K562 (cell line): ENCODE measurements at regions not wholly inside any gene's neighbourhood (a gene's known extent, or its start where the extent isn't known, plus 50 kb on each side); places are given as distances from the start of the nearest gene placed in this dataset.

Experiments used
- ATAC-seq: fragments of 200-7000 bp; cut with Tn5 transposase; 3 replicates; pipeline ENCODE4 v1.9.1; 2020; ENCODE audit warnings: moderate library complexity
- BruUV-seq: library from RNA; stranded (reverse); fragments of 400-500 nt; replicated peaks from 2 replicates; lab custom pipeline; 2021; lab: Mats Ljungman, UMichigan
- CTCF ChIA-PET: fragments of 300-600 bp; formaldehyde crosslinking; extraction: SDS; loops from one replicate; lab custom pipeline; 2021; ENCODE audit warnings: low intra/inter-chr PET ratio; lab: Yijun Ruan, JAX
- POLR2A ChIA-PET: fragments of 300-600, 350-650 bp; sonication (Branson Sonifier 250); formaldehyde crosslinking; extraction: SDS; loops from one replicate; lab custom pipeline; 2021; ENCODE audit warnings: antibody characterized with exemption, inconsistent platforms; lab: Yijun Ruan, JAX
- DNase-seq, 4 experiments: peaks; one replicate each; pipeline versions ENCODE4 v3.0.0 to v3.0.0-alpha.2; 2011 to 2018; ENCODE audit warnings: low spot score in 3 of 4, mixed read lengths in 3 of 4; ENCODE audit errors: extremely low read depth in 1 of 4
- FAIRE-seq: peaks from 2 replicates; lab custom pipeline; 2011; peaks lifted over from hg19 to GRCh38; lab: Jason Lieb, UNC
- H2AFZ ChIP-seq: 2 replicates; pipeline ENCODE4 v1.6.0; 2011; ENCODE audit warnings: low read depth, low read length, control low read depth, inconsistent platforms
- H3K27ac ChIP-seq: fragments of 200-600 bp; 3 replicates; pipeline ENCODE4 v1.8.0; 2011; ENCODE audit warnings: low read depth, mild to moderate bottlenecking, control low read depth, inconsistent platforms, low read length, moderate library complexity, mixed read lengths; ENCODE audit errors: extremely low read depth
- H3K27me3 ChIP-seq, 2 experiments: fragments of 300-600 bp in 1 of 2; 2 replicates in 1 of 2; 3 replicates in 1 of 2; pipeline versions ENCODE4 v1.6.0 to v1.8.0; 2011; ENCODE audit warnings: inconsistent platforms in 2 of 2, low read length in 2 of 2, mild to moderate bottlenecking in 1 of 2, mixed read lengths in 1 of 2, moderate library complexity in 1 of 2; ENCODE audit not compliant: control insufficient read depth in 2 of 2, insufficient read depth in 2 of 2
- H3K36me3 ChIP-seq: fragments of 300-600 bp; 3 replicates; pipeline ENCODE4 v1.8.0; 2011; ENCODE audit warnings: mild to moderate bottlenecking, low read length, inconsistent platforms; ENCODE audit not compliant: control insufficient read depth, insufficient read depth
- H3K4me1 ChIP-seq, 2 experiments: fragments of 200-600 bp in 1 of 2; replicated peaks in 1 of 2; 2 replicates in 1 of 2; 3 replicates in 1 of 2; pipeline versions ENCODE4 v1.5.1 to v1.8.0; 2011; ENCODE audit warnings: inconsistent platforms in 2 of 2, low read length in 2 of 2, mild to moderate bottlenecking in 1 of 2, mixed read lengths in 1 of 2, moderate library complexity in 1 of 2; ENCODE audit not compliant: control insufficient read depth in 2 of 2, insufficient read depth in 2 of 2
- H3K4me2 ChIP-seq: 2 replicates; pipeline ENCODE4 v1.6.1; 2011; ENCODE audit warnings: low read length, control low read depth, inconsistent platforms, mixed read lengths; ENCODE audit not compliant: insufficient read depth
- H3K4me3 ChIP-seq: fragments of 200-600 bp; sonication (generic), shearing (Covaris generic); 2 replicates; pipeline ENCODE4 v1.5.1; 2016; ENCODE audit warnings: control low read depth, inconsistent platforms
- H3K79me2 ChIP-seq: fragments of 200-600 bp; 3 replicates; pipeline ENCODE4 v1.8.0; 2011; ENCODE audit warnings: low read length, inconsistent platforms; ENCODE audit not compliant: control insufficient read depth, insufficient read depth
- H3K9ac ChIP-seq, 2 experiments: 2 replicates each; pipeline versions ENCODE4 v1.6.0 to v1.6.1; 2011; ENCODE audit warnings: low read depth in 2 of 2, low read length in 2 of 2, control low read depth in 1 of 2, inconsistent platforms in 1 of 2, mild to moderate bottlenecking in 1 of 2, mixed read lengths in 1 of 2; ENCODE audit not compliant: insufficient read depth in 1 of 2
- H3K9me1 ChIP-seq: one replicate; pipeline ENCODE4 v1.6.0; 2011; ENCODE audit warnings: inconsistent platforms, mild to moderate bottlenecking, low read length, moderate library complexity; ENCODE audit not compliant: control insufficient read depth, insufficient read depth
- H3K9me3 ChIP-seq: replicated peaks from 2 replicates; pipeline ENCODE4 v1.5.1; 2011; ENCODE audit warnings: low read depth, low read length, inconsistent platforms; ENCODE audit not compliant: control insufficient read depth, insufficient read depth
- H4K20me1 ChIP-seq: replicated peaks from 2 replicates; pipeline ENCODE4 v1.6.1; 2011; ENCODE audit warnings: low read length, inconsistent platforms, mixed read lengths; ENCODE audit not compliant: control insufficient read depth, insufficient read depth
- HEY1 ChIP-seq: fragments of 250-450 bp; sonication (Bioruptor Pico); IDR thresholded peaks from 2 replicates; pipeline ENCODE4 v1.5.0; 2020; ENCODE audit warnings: mild to moderate bottlenecking, moderate library complexity, borderline replicate concordance
- MEIS2 ChIP-seq: fragments of 450-650 bp; IDR thresholded peaks from 2 replicates; pipeline ENCODE4 v1.6.1; 2014; ENCODE audit warnings: mild to moderate bottlenecking; ENCODE audit not compliant: partially characterized antibody
- PHB ChIP-seq: fragments of 250-450 bp; sonication (Bioruptor Pico); IDR thresholded peaks from 2 replicates; pipeline ENCODE4 v1.5.0; 2021
- POLR2H ChIP-seq: IDR thresholded peaks from 2 replicates; pipeline ENCODE4 v1.6.1; 2016; ENCODE audit warnings: missing genetic modification characterization, low read depth, mild to moderate bottlenecking, control low read depth, missing compliant biosample characterization, moderate library complexity
- PURB ChIP-seq: sonication (generic); formaldehyde crosslinking; IDR thresholded peaks from 2 replicates; pipeline ENCODE4 v1.9.0; 2021; ENCODE audit warnings: low read depth, mild to moderate bottlenecking, missing genetic modification reagents
- TBL1XR1 ChIP-seq, 2 experiments: IDR thresholded peaks; 2 replicates each; pipeline ENCODE4 v1.6.1; 2012; ENCODE audit warnings: improper control_type of control experiment in 2 of 2, low read length in 2 of 2, mild to moderate bottlenecking in 1 of 2
- TCFL5 ChIP-seq: fragments of 250-450 bp; sonication (Bioruptor Pico); conservative IDR thresholded peaks from 2 replicates; pipeline ENCODE4 v1.6.1; 2021; ENCODE audit warnings: mild to moderate bottlenecking, moderate library complexity, matching md5 sums
- ZNF76 ChIP-seq: fragments of 250-450 bp; sonication (Bioruptor Pico); IDR thresholded peaks from 2 replicates; pipeline ENCODE4 v1.4.0; 2020; ENCODE audit warnings: mild to moderate bottlenecking, moderate library complexity, borderline replicate concordance
- WGBS: fragments of 100-300 bp; shearing (Covaris generic); methylation state at CpG from one replicate; pipeline ENCODE4 v1.1.6; 2016; ENCODE audit warnings: low coverage, mixed read lengths; ENCODE audit not compliant: insufficient coverage; ENCODE audit errors: missing lambda C conversion rate; 5-methylcytosine and 5-hydroxymethylcytosine counted together
- in situ Hi-C: fragments of 300-500 bp; cut with MboI; formaldehyde crosslinking; loops from 4 replicates; pipeline ENCODE4 v1.15.0; 2018; ENCODE audit warnings: inconsistent platforms, mixed read lengths
- intact Hi-C: fragments of 100-400 bp; cut with micrococcal nuclease; formaldehyde crosslinking; loops from 2 replicates; pipeline ENCODE4 v1.14.2; 2022
- TF ChIP-seq, protein P1 (sequence below): fragments of 200-600 bp; sonication (generic); IDR thresholded peaks from one replicate; pipeline ENCODE4 v1.6.1; 2012; ENCODE audit warnings: mild to moderate bottlenecking, low read depth, low read length, inconsistent platforms
- TF ChIP-seq, protein P2 (sequence below): fragments of 250-450 bp; sonication (Bioruptor Pico); IDR thresholded peaks from 2 replicates; pipeline ENCODE4 v1.8.0; 2021; ENCODE audit warnings: moderate library complexity, mild to moderate bottlenecking, inconsistent platforms

GRCh38 chr15:55113736-55114135 lies 83.0 kb downstream of the RSL24D1 start:
- no peak for FAIRE-seq
- no TSS peak for BruUV-seq
- H3K36me3 ChIP-seq = no peaks in the 10 kb centered on the region
- no peak for ATAC-seq
- ChIA-PET CTCF (no interaction called here), POLR2A (interaction anchor here (1.1 kb wide), 1 partner anchor 9 kb away, joined by 3 read pairs; no protein-coding TSS in a partner anchor)
- intact Hi-C loops = no loop called here
- H3K9me3 ChIP-seq = no peaks in the 10 kb centered on the region
- DNase-seq = no peak
- H3K27me3 ChIP-seq = no peaks in the 10 kb centered on the region
- H3K27ac ChIP-seq = no peak overlapping the region
- no peak overlapping the region for H3K4me2 ChIP-seq
- WGBS = 2% methylated on average over 3 of the region's 3 CpGs
- in situ Hi-C loops = no loop called here
- H3K4me1 ChIP-seq = peaks cover 0 to 8% of the 10 kb centered on the region in 2 experiments; a peak in 2 of 5 replicates
- no peaks in the 10 kb centered on the region for H4K20me1 ChIP-seq
- H3K9ac ChIP-seq = no peak overlapping the region
- H3K4me3 ChIP-seq = no peak overlapping the region
- no peaks in the 10 kb centered on the region for H3K9me1 ChIP-seq
- no peak overlapping the region for H2AFZ ChIP-seq
- no peaks in the 10 kb centered on the region for H3K79me2 ChIP-seq
- no peak for TF ChIP-seq TBL1XR1 (IDR thresholded peaks at IDR 0.05; ENCODE audit: low read length in 2 of 2)
- TF ChIP-seq PURB (CRISPR knock-in tag) = no peak
- TF ChIP-seq HEY1 = no peak
- TF ChIP-seq, protein P1, sequence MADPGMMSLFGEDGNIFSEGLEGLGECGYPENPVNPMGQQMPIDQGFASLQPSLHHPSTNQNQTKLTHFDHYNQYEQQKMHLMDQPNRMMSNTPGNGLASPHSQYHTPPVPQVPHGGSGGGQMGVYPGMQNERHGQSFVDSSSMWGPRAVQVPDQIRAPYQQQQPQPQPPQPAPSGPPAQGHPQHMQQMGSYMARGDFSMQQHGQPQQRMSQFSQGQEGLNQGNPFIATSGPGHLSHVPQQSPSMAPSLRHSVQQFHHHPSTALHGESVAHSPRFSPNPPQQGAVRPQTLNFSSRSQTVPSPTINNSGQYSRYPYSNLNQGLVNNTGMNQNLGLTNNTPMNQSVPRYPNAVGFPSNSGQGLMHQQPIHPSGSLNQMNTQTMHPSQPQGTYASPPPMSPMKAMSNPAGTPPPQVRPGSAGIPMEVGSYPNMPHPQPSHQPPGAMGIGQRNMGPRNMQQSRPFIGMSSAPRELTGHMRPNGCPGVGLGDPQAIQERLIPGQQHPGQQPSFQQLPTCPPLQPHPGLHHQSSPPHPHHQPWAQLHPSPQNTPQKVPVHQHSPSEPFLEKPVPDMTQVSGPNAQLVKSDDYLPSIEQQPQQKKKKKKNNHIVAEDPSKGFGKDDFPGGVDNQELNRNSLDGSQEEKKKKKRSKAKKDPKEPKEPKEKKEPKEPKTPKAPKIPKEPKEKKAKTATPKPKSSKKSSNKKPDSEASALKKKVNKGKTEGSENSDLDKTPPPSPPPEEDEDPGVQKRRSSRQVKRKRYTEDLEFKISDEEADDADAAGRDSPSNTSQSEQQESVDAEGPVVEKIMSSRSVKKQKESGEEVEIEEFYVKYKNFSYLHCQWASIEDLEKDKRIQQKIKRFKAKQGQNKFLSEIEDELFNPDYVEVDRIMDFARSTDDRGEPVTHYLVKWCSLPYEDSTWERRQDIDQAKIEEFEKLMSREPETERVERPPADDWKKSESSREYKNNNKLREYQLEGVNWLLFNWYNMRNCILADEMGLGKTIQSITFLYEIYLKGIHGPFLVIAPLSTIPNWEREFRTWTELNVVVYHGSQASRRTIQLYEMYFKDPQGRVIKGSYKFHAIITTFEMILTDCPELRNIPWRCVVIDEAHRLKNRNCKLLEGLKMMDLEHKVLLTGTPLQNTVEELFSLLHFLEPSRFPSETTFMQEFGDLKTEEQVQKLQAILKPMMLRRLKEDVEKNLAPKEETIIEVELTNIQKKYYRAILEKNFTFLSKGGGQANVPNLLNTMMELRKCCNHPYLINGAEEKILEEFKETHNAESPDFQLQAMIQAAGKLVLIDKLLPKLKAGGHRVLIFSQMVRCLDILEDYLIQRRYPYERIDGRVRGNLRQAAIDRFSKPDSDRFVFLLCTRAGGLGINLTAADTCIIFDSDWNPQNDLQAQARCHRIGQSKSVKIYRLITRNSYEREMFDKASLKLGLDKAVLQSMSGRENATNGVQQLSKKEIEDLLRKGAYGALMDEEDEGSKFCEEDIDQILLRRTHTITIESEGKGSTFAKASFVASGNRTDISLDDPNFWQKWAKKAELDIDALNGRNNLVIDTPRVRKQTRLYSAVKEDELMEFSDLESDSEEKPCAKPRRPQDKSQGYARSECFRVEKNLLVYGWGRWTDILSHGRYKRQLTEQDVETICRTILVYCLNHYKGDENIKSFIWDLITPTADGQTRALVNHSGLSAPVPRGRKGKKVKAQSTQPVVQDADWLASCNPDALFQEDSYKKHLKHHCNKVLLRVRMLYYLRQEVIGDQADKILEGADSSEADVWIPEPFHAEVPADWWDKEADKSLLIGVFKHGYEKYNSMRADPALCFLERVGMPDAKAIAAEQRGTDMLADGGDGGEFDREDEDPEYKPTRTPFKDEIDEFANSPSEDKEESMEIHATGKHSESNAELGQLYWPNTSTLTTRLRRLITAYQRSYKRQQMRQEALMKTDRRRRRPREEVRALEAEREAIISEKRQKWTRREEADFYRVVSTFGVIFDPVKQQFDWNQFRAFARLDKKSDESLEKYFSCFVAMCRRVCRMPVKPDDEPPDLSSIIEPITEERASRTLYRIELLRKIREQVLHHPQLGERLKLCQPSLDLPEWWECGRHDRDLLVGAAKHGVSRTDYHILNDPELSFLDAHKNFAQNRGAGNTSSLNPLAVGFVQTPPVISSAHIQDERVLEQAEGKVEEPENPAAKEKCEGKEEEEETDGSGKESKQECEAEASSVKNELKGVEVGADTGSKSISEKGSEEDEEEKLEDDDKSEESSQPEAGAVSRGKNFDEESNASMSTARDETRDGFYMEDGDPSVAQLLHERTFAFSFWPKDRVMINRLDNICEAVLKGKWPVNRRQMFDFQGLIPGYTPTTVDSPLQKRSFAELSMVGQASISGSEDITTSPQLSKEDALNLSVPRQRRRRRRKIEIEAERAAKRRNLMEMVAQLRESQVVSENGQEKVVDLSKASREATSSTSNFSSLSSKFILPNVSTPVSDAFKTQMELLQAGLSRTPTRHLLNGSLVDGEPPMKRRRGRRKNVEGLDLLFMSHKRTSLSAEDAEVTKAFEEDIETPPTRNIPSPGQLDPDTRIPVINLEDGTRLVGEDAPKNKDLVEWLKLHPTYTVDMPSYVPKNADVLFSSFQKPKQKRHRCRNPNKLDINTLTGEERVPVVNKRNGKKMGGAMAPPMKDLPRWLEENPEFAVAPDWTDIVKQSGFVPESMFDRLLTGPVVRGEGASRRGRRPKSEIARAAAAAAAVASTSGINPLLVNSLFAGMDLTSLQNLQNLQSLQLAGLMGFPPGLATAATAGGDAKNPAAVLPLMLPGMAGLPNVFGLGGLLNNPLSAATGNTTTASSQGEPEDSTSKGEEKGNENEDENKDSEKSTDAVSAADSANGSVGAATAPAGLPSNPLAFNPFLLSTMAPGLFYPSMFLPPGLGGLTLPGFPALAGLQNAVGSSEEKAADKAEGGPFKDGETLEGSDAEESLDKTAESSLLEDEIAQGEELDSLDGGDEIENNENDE = no peak
- TF ChIP-seq MEIS2 = no peak
- no peak for TF ChIP-seq ZNF76 (CRISPR knock-in tag)
- no peak for TF ChIP-seq PHB (CRISPR knock-in tag)
- TF ChIP-seq, protein P2, sequence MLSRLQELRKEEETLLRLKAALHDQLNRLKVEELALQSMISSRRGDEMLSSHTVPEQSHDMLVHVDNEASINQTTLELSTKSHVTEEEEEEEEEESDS (CRISPR knock-in tag) = no peak
- TF ChIP-seq TCFL5 (CRISPR knock-in tag) = no peak
- no peak for TF ChIP-seq POLR2H (tag)
